H1 (cell line): ENCODE measurements at regions not wholly inside any gene's neighbourhood (a gene's known extent, or its start where the extent isn't known, plus 50 kb on each side); places are given as distances from the start of the nearest gene placed in this dataset.

ENCODE experiments used
- BACH1 ChIP-seq: IDR thresholded peaks from 2 replicates; pipeline ENCODE4 v1.6.1; 2012; ENCODE audit warnings: low read length, improper control_type of control experiment
- CHD7 ChIP-seq: fragments of 300-600 bp; sonication (generic); IDR thresholded peaks from 2 replicates; pipeline ENCODE4 v1.7.1; 2012; ENCODE audit warnings: low read length, moderate library complexity, mild to moderate bottlenecking, inconsistent platforms; ENCODE audit not compliant: insufficient replicate concordance
- E2F6 ChIP-seq: IDR thresholded peaks from 2 replicates; pipeline ENCODE4 v1.6.1; 2012; ENCODE audit warnings: inconsistent platforms
- EP300 ChIP-seq, 2 experiments: IDR thresholded peaks; 1 replicate in 1 of 2; 2 replicates in 1 of 2; pipeline ENCODE4 v1.6.1; 2011 to 2012; ENCODE audit warnings: low read depth in 2 of 2, low read length in 2 of 2, mild to moderate bottlenecking in 2 of 2, borderline replicate concordance in 1 of 2, inconsistent platforms in 1 of 2, moderate library complexity in 1 of 2
- EZH2 ChIP-seq: fragments of 200-600 bp; sonication (generic); IDR thresholded peaks from 2 replicates; pipeline ENCODE4 v1.7.1; 2012; ENCODE audit warnings: low read depth, mild to moderate bottlenecking, moderate library complexity, low read length, inconsistent platforms; ENCODE audit not compliant: severe bottlenecking
- FOSL1 ChIP-seq: IDR thresholded peaks from 2 replicates; pipeline ENCODE4 v1.6.1; 2011; ENCODE audit warnings: mild to moderate bottlenecking, low read depth, low read length, moderate library complexity; ENCODE audit not compliant: insufficient read depth
- POLR2AphosphoS5 ChIP-seq: IDR thresholded peaks from 2 replicates; pipeline ENCODE4 v1.6.1; 2011; ENCODE audit warnings: low read depth, low read length
- RBBP5 ChIP-seq: IDR thresholded peaks from 2 replicates; pipeline ENCODE4 v1.7.1; 2012; ENCODE audit warnings: low read depth, mild to moderate bottlenecking, inconsistent platforms, low read length, moderate library complexity, borderline replicate concordance
- RFX5 ChIP-seq: IDR thresholded peaks from 2 replicates; pipeline ENCODE4 v1.6.1; 2011; ENCODE audit warnings: low read depth, low read length, improper control_type of control experiment, borderline replicate concordance
- TBP ChIP-seq: IDR thresholded peaks from 2 replicates; pipeline ENCODE4 v1.6.1; 2011; ENCODE audit warnings: low read depth, low read length, improper control_type of control experiment
- TCF12 ChIP-seq: IDR thresholded peaks from 2 replicates; pipeline ENCODE4 v1.6.1; 2011; ENCODE audit warnings: low read depth, mild to moderate bottlenecking, low read length
- YY1 ChIP-seq: IDR thresholded peaks from 2 replicates; pipeline ENCODE4 v1.6.1; 2011; ENCODE audit warnings: low read depth, mild to moderate bottlenecking, low read length

GRCh38 chr2:106736221-106736620, 149.7 kb downstream of the ST6GAL2 start (continued):
- no peak for TF ChIP-seq CHD7
- TF ChIP-seq BACH1 = no peak
- TF ChIP-seq EZH2 = no peak
- no peak for TF ChIP-seq YY1
- TF ChIP-seq POLR2AphosphoS5 = no peak
- TF ChIP-seq EP300 (IDR thresholded peaks at IDR 0.05; ENCODE audit: borderline replicate concordance in 1 of 2, low read depth in 2 of 2, low read length in 2 of 2) = no peak
- TF ChIP-seq TCF12 = no peak
- TF ChIP-seq TBP = no peak
- no peak for TF ChIP-seq RFX5
- no peak for TF ChIP-seq E2F6
- TF ChIP-seq FOSL1 = no peak
- TF ChIP-seq RBBP5 = no peak
